WTC11 (cell line): ENCODE measurements at regions not wholly inside any gene's neighbourhood (a gene's known extent, or its start where the extent isn't known, plus 50 kb on each side); places are given as distances from the start of the nearest gene placed in this dataset.

Source experiments
- ATAC-seq: fragments of 200-7000 bp; cut with Tn5 transposase; 2 replicates; pipeline ENCODE4 v1.10.0; 2021; ENCODE audit warnings: mild to moderate bottlenecking, moderate library complexity
- CTCF ChIA-PET: fragments of 300-600 bp; sonication (Branson Sonifier 250); formaldehyde crosslinking; loops from one replicate; lab custom pipeline; 2021; ENCODE audit warnings: antibody characterized with exemption; lab: Charles Lee
- POLR2A ChIA-PET: fragments of 350-600 bp; sonication (Branson Sonifier 250); formaldehyde crosslinking; loops from one replicate; lab custom pipeline; 2021; ENCODE audit warnings: antibody characterized with exemption; lab: Charles Lee
- DNase-seq: peaks from one replicate; pipeline ENCODE4 v3.0.0; 2021; ENCODE audit warnings: low spot score
- H3K27ac Mint-ChIP-seq: 2 replicates; pipeline ENCODE4 v1.8.0; 2021; ENCODE audit warnings: mixed read lengths
- H3K27me3 Mint-ChIP-seq: 2 replicates; pipeline ENCODE4 v1.8.0; 2021; ENCODE audit warnings: low read depth, mild to moderate bottlenecking, moderate library complexity, mixed read lengths
- H3K36me3 Mint-ChIP-seq: 2 replicates; pipeline ENCODE4 v1.8.0; 2021; ENCODE audit warnings: mixed read lengths
- H3K4me1 Mint-ChIP-seq: 2 replicates; pipeline ENCODE4 v1.8.0; 2022; ENCODE audit warnings: mixed read lengths
- H3K4me3 Mint-ChIP-seq: 2 replicates; pipeline ENCODE4 v1.8.0; 2021; ENCODE audit warnings: mild to moderate bottlenecking, moderate library complexity, mixed read lengths
- H3K9me3 Mint-ChIP-seq: 2 replicates; pipeline ENCODE4 v1.8.0; 2021; ENCODE audit warnings: mixed read lengths
- ATF1 ChIP-seq: sonication (generic); formaldehyde crosslinking; IDR thresholded peaks from 2 replicates; pipeline ENCODE4 v1.8.1; 2023; ENCODE audit warnings: mild to moderate bottlenecking, moderate library complexity, missing genetic modification reagents
- CBFB ChIP-seq: sonication (generic); formaldehyde crosslinking; IDR thresholded peaks from 2 replicates; pipeline ENCODE4 v1.8.1; 2022; ENCODE audit warnings: mild to moderate bottlenecking, low read depth, missing genetic modification reagents
- CREB1 ChIP-seq: sonication (generic); formaldehyde crosslinking; IDR thresholded peaks from 2 replicates; pipeline ENCODE4 v1.8.0; 2023; ENCODE audit warnings: mild to moderate bottlenecking, missing genetic modification reagents
- ELF4 ChIP-seq: sonication (generic); formaldehyde crosslinking; IDR thresholded peaks from 2 replicates; pipeline ENCODE4 v1.8.1; 2022; ENCODE audit warnings: low read depth, mild to moderate bottlenecking, moderate library complexity, missing genetic modification reagents
- EMX1 ChIP-seq: fragments of 250-450 bp; sonication (Bioruptor Pico); IDR thresholded peaks from 2 replicates; pipeline ENCODE4 v1.8.0; 2021; ENCODE audit warnings: mild to moderate bottlenecking
- ETV6 ChIP-seq: sonication (generic); formaldehyde crosslinking; IDR thresholded peaks from 2 replicates; pipeline ENCODE4 v1.8.1; 2022; ENCODE audit warnings: mild to moderate bottlenecking, missing genetic modification reagents
- FOXK1 ChIP-seq: sonication (generic); formaldehyde crosslinking; IDR thresholded peaks from 2 replicates; pipeline ENCODE4 v1.8.0; 2022; ENCODE audit warnings: mild to moderate bottlenecking, moderate library complexity, missing genetic modification reagents
- FOXP1 ChIP-seq: sonication (generic); formaldehyde crosslinking; IDR thresholded peaks from 2 replicates; pipeline ENCODE4 v1.8.0; 2022; ENCODE audit warnings: missing genetic modification reagents, mild to moderate bottlenecking, moderate library complexity, borderline replicate concordance
- MYBL2 ChIP-seq: sonication (generic); formaldehyde crosslinking; IDR thresholded peaks from 2 replicates; pipeline ENCODE4 v1.8.1; 2023; ENCODE audit warnings: mild to moderate bottlenecking, moderate library complexity, missing genetic modification reagents
- NR3C1 ChIP-seq: sonication (generic); formaldehyde crosslinking; conservative IDR thresholded peaks from 2 replicates; pipeline ENCODE4 v1.8.1; 2023; ENCODE audit warnings: low read depth, mild to moderate bottlenecking, missing genetic modification reagents
- OVOL2 ChIP-seq: fragments of 250-450 bp; sonication (Bioruptor Pico); IDR thresholded peaks from 2 replicates; pipeline ENCODE4 v1.9.0; 2021; ENCODE audit warnings: mild to moderate bottlenecking, borderline replicate concordance
- PREB ChIP-seq: sonication (generic); formaldehyde crosslinking; IDR thresholded peaks from 2 replicates; pipeline ENCODE4 v1.8.1; 2022; ENCODE audit warnings: mild to moderate bottlenecking, missing genetic modification reagents, moderate library complexity, borderline replicate concordance
- SOX15 ChIP-seq: fragments of 250-450 bp; sonication (Bioruptor Pico); IDR thresholded peaks from 2 replicates; pipeline ENCODE4 v1.9.0; 2021; ENCODE audit warnings: mild to moderate bottlenecking
- SP1 ChIP-seq: sonication (generic); formaldehyde crosslinking; conservative IDR thresholded peaks from 2 replicates; pipeline ENCODE4 v1.8.1; 2022; ENCODE audit warnings: missing genetic modification reagents
- TP53 ChIP-seq: sonication (generic); formaldehyde crosslinking; IDR thresholded peaks from 2 replicates; pipeline ENCODE4 v1.8.1; 2023; ENCODE audit warnings: mild to moderate bottlenecking, missing genetic modification reagents
- ZBTB21 ChIP-seq: sonication (generic); formaldehyde crosslinking; IDR thresholded peaks from 2 replicates; pipeline ENCODE4 v1.8.1; 2023; ENCODE audit warnings: mild to moderate bottlenecking, missing genetic modification reagents, borderline replicate concordance
- ZBTB43 ChIP-seq: sonication (generic); formaldehyde crosslinking; IDR thresholded peaks from 2 replicates; pipeline ENCODE4 v1.8.1; 2023; ENCODE audit warnings: mild to moderate bottlenecking, missing genetic modification reagents
- ZNF232 ChIP-seq: sonication (generic); formaldehyde crosslinking; IDR thresholded peaks from 2 replicates; pipeline ENCODE4 v1.8.0; 2022; ENCODE audit warnings: mild to moderate bottlenecking, missing genetic modification reagents
- ZNF423 ChIP-seq: fragments of 250-450 bp; sonication (Bioruptor Pico); IDR thresholded peaks from 2 replicates; pipeline ENCODE4 v2.1.2; 2022; ENCODE audit warnings: mild to moderate bottlenecking, moderate library complexity
- TF ChIP-seq, protein P1 (sequence below): sonication (generic); formaldehyde crosslinking; IDR thresholded peaks from 2 replicates; pipeline ENCODE4 v1.8.0; 2023; ENCODE audit warnings: missing genetic modification reagents, mild to moderate bottlenecking, borderline replicate concordance
- TF ChIP-seq, protein P2 (sequence below): sonication (generic); formaldehyde crosslinking; IDR thresholded peaks from 2 replicates; pipeline ENCODE4 v1.8.0; 2022; ENCODE audit warnings: mild to moderate bottlenecking, missing genetic modification reagents
- TF ChIP-seq, protein P3 (sequence below): sonication (generic); formaldehyde crosslinking; IDR thresholded peaks from 2 replicates; pipeline ENCODE4 v1.8.1; 2022; ENCODE audit warnings: missing genetic modification reagents, borderline replicate concordance

GRCh38 chr11:34805937-34806336, 110.2 kb downstream of the APIP start (continued):
- TF ChIP-seq, protein P1, sequence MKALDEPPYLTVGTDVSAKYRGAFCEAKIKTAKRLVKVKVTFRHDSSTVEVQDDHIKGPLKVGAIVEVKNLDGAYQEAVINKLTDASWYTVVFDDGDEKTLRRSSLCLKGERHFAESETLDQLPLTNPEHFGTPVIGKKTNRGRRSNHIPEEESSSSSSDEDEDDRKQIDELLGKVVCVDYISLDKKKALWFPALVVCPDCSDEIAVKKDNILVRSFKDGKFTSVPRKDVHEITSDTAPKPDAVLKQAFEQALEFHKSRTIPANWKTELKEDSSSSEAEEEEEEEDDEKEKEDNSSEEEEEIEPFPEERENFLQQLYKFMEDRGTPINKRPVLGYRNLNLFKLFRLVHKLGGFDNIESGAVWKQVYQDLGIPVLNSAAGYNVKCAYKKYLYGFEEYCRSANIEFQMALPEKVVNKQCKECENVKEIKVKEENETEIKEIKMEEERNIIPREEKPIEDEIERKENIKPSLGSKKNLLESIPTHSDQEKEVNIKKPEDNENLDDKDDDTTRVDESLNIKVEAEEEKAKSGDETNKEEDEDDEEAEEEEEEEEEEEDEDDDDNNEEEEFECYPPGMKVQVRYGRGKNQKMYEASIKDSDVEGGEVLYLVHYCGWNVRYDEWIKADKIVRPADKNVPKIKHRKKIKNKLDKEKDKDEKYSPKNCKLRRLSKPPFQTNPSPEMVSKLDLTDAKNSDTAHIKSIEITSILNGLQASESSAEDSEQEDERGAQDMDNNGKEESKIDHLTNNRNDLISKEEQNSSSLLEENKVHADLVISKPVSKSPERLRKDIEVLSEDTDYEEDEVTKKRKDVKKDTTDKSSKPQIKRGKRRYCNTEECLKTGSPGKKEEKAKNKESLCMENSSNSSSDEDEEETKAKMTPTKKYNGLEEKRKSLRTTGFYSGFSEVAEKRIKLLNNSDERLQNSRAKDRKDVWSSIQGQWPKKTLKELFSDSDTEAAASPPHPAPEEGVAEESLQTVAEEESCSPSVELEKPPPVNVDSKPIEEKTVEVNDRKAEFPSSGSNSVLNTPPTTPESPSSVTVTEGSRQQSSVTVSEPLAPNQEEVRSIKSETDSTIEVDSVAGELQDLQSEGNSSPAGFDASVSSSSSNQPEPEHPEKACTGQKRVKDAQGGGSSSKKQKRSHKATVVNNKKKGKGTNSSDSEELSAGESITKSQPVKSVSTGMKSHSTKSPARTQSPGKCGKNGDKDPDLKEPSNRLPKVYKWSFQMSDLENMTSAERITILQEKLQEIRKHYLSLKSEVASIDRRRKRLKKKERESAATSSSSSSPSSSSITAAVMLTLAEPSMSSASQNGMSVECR (CRISPR knock-in tag): no peak
- no peak for TF ChIP-seq TP53
- TF ChIP-seq, protein P2, sequence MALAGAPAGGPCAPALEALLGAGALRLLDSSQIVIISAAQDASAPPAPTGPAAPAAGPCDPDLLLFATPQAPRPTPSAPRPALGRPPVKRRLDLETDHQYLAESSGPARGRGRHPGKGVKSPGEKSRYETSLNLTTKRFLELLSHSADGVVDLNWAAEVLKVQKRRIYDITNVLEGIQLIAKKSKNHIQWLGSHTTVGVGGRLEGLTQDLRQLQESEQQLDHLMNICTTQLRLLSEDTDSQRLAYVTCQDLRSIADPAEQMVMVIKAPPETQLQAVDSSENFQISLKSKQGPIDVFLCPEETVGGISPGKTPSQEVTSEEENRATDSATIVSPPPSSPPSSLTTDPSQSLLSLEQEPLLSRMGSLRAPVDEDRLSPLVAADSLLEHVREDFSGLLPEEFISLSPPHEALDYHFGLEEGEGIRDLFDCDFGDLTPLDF (CRISPR knock-in tag): no peak
- TF ChIP-seq ETV6: no peak
- TF ChIP-seq, all 79 proteins: peak for 0

DNA sequence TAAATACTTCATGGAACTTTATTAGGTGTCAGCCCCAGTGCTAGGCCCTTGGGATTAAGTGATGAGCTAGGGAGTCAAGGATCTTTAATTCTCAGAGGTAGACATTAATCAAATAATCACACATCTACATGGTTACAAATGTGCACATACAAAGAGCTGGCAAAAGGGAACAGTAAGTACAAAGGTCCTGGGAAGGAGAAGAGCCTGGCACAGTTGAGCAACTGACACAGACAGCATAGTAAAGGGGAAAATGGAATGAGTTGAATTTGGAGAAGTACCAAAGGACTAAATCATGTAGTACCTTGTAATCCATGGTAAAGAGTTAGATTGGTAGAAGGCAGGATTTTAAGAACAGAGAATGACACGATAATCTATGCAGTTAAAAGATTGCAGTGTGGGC, 116.3 kb downstream of the APIP start:
- Mint-ChIP-seq H3K27me3 (no peaks in the 10 kb centered on the region), H3K9me3 (peaks cover 28% of the 10 kb centered on the region), H3K27ac (no peak overlapping the region), H3K4me3 (no peak overlapping the region), H3K4me1 (peaks cover 10% of the 10 kb centered on the region), H3K36me3 (peaks cover 36% of the 10 kb centered on the region)
- POLR2A ChIA-PET: no interaction called here
- no peak for TF ChIP-seq ZNF232 (CRISPR knock-in tag)
- no peak for TF ChIP-seq EMX1 (CRISPR knock-in tag)
- TF ChIP-seq ELF4: no peak
- TF ChIP-seq, protein P3, sequence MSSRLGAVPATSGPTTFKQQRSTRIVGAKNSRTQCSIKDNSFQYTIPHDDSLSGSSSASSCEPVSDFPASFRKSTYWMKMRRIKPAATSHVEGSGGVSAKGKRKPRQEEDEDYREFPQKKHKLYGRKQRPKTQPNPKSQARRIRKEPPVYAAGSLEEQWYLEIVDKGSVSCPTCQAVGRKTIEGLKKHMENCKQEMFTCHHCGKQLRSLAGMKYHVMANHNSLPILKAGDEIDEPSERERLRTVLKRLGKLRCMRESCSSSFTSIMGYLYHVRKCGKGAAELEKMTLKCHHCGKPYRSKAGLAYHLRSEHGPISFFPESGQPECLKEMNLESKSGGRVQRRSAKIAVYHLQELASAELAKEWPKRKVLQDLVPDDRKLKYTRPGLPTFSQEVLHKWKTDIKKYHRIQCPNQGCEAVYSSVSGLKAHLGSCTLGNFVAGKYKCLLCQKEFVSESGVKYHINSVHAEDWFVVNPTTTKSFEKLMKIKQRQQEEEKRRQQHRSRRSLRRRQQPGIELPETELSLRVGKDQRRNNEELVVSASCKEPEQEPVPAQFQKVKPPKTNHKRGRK: no peak
- no peak for TF ChIP-seq NR3C1 (CRISPR knock-in tag)
- TF ChIP-seq SOX15 (CRISPR knock-in tag): no peak
- TF ChIP-seq CREB1 (CRISPR knock-in tag): no peak
- TF ChIP-seq ZBTB43: no peak
- DNase-seq (no peak), ATAC-seq (no peak)
- CTCF ChIA-PET: no interaction called here

DNA sequence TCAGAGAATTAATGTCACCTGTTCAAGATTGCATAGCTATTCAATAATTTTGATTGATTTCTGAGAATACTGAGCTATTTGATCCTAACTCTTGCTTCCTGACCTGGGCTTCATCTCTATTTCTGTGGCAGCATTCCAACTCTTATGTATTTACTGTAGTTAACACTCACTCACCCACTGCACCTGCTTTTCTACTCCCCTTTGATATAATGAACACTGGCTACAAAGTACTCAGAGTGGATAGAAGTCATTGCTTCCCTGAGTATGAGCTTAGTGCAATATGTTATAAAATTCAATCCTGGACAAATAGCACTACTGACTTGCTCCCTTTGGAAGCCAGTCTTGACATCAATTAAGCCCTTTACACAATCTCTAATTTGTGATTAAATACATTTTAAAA, 117.2 kb downstream of the APIP start:
- Mint-ChIP-seq H3K36me3 (peaks cover 36% of the 10 kb centered on the region), H3K9me3 (peaks cover 28% of the 10 kb centered on the region), H3K4me1 (peaks cover 15% of the 10 kb centered on the region), H3K4me3 (no peak overlapping the region), H3K27ac (no peak overlapping the region), H3K27me3 (no peaks in the 10 kb centered on the region)
- POLR2A ChIA-PET: no interaction called here
- no peak for DNase-seq
- CTCF ChIA-PET: interaction anchor here (1.0 kb wide), 1 partner anchor 9 kb away, joined by 4 read pairs; no protein-coding TSS in a partner anchor
- no peak for ATAC-seq
- TF ChIP-seq SOX15 (CRISPR knock-in tag): no peak
- no peak for TF ChIP-seq ZBTB21 (CRISPR knock-in tag)
- no peak for TF ChIP-seq MYBL2 (CRISPR knock-in tag)
- no peak for TF ChIP-seq OVOL2
- TF ChIP-seq FOXK1: no peak
- TF ChIP-seq PREB (CRISPR knock-in tag): no peak
- no peak for TF ChIP-seq ETV6
- no peak for TF ChIP-seq FOXP1
- no peak for TF ChIP-seq ZNF423 (CRISPR knock-in tag)
- TF ChIP-seq EMX1 (CRISPR knock-in tag): no peak
- TF ChIP-seq ATF1: no peak
- TF ChIP-seq SP1 (CRISPR knock-in tag): no peak
- no peak for TF ChIP-seq CBFB (CRISPR knock-in tag)
